SU-DHL-6 (cell line): ENCODE measurements at regions not wholly inside any gene's neighbourhood (a gene's known extent, or its start where the extent isn't known, plus 50 kb on each side); places are given as distances from the start of the nearest gene placed in this dataset.

ENCODE experiments used
- H2AFZ ChIP-seq: fragments of 200-600 bp; sonication (generic); 2 replicates; pipeline ENCODE4 v1.6.1; 2014; ENCODE audit warnings: low read depth, mild to moderate bottlenecking, moderate library complexity, mixed read lengths, antibody characterized with exemption, low read length; ENCODE audit not compliant: severe bottlenecking
- H3F3A ChIP-seq: fragments of 200-600 bp; shearing (Covaris generic); 2 replicates; pipeline ENCODE4 v1.6.0; 2016; ENCODE audit warnings: antibody characterized with exemption, mild to moderate bottlenecking; ENCODE audit not compliant: insufficient read depth
- H3K27ac ChIP-seq: fragments of 200-600 bp; sonication (generic); 2 replicates; pipeline ENCODE4 v1.5.1; 2016; ENCODE audit warnings: low read depth, mild to moderate bottlenecking, low read length, moderate library complexity, mixed read lengths
- H3K27me3 ChIP-seq: fragments of 200-600 bp; sonication (generic), shearing (Covaris generic); 2 replicates; pipeline ENCODE4 v1.6.0; 2014; ENCODE audit warnings: mild to moderate bottlenecking, low read length
- H3K36me3 ChIP-seq: fragments of 200-600 bp; sonication (generic); 2 replicates; pipeline ENCODE4 v1.6.1; 2014; ENCODE audit warnings: mild to moderate bottlenecking, low read length, mixed read lengths
- H3K4me2 ChIP-seq: fragments of 300-600, 200-600 bp; shearing (Covaris generic), sonication (generic); 2 replicates; pipeline ENCODE4 v1.6.0; 2014; ENCODE audit warnings: low read length, low read depth, mild to moderate bottlenecking; ENCODE audit not compliant: poor library complexity, severe bottlenecking
- H3K4me3 ChIP-seq: fragments of 200-600 bp; sonication (generic); 2 replicates; pipeline ENCODE4 v1.5.1; 2014; ENCODE audit warnings: antibody characterized with exemption, low read length, mild to moderate bottlenecking, mixed read lengths; ENCODE audit not compliant: insufficient read depth, poor library complexity, severe bottlenecking
- H3K79me2 ChIP-seq: fragments of 200-600 bp; sonication (generic); 2 replicates; pipeline ENCODE4 v1.6.1; 2014; ENCODE audit warnings: mild to moderate bottlenecking, low read length, moderate library complexity; ENCODE audit not compliant: insufficient read depth
- H3K9ac ChIP-seq: fragments of 200-600 bp; sonication (generic); 2 replicates; pipeline ENCODE4 v1.7.0; 2014; ENCODE audit warnings: mild to moderate bottlenecking, low read length
- H3K9me2 ChIP-seq: fragments of 200-600 bp; sonication (generic); replicated peaks from 2 replicates; pipeline ENCODE4 v1.6.1; 2014; ENCODE audit warnings: low read length; ENCODE audit not compliant: insufficient read depth
- H3K9me3 ChIP-seq: fragments of 200-600 bp; sonication (generic); 2 replicates; pipeline ENCODE4 v1.6.1; 2014; ENCODE audit warnings: low read length, mixed read lengths; ENCODE audit not compliant: insufficient read depth
- H4K20me1 ChIP-seq: fragments of 200-600 bp; sonication (generic); 2 replicates; pipeline ENCODE4 v1.6.1; 2014; ENCODE audit warnings: low read depth, mild to moderate bottlenecking, antibody characterized with exemption, low read length, moderate library complexity, mixed read lengths
- CTCF ChIP-seq: fragments of 200-600 bp; sonication (generic); IDR thresholded peaks from one replicate; pipeline ENCODE4 v1.5.1; 2017; ENCODE audit warnings: antibody characterized with exemption, mild to moderate bottlenecking, low read length, moderate library complexity; ENCODE audit not compliant: insufficient read depth, poor library complexity, severe bottlenecking
- EZH2phosphoT487 ChIP-seq: fragments of 200-600 bp; sonication (generic), shearing (Covaris generic); conservative IDR thresholded peaks from 2 replicates; pipeline ENCODE4 v1.6.1; 2018; ENCODE audit warnings: mild to moderate bottlenecking, antibody characterized with exemption, low read length, moderate library complexity, mixed read lengths

GRCh38 chr12:45543887-45544286, 185.6 kb upstream of the ARID2 start:
- peak overlapping the region; percentile 60 for H2AFZ ChIP-seq
- H4K20me1 ChIP-seq = no peaks in the 10 kb centered on the region
- no peaks in the 10 kb centered on the region for H3K9me3 ChIP-seq
- no peak overlapping the region for H3K27ac ChIP-seq
- no peaks in the 10 kb centered on the region for H3K9me2 ChIP-seq
- H3K9ac ChIP-seq = no peak overlapping the region
- H3K27me3 ChIP-seq = no peaks in the 10 kb centered on the region
- H3K79me2 ChIP-seq = no peaks in the 10 kb centered on the region
- no peaks in the 10 kb centered on the region for H3F3A ChIP-seq
- no peak overlapping the region for H3K4me3 ChIP-seq
- no peak overlapping the region for H3K4me2 ChIP-seq
- H3K36me3 ChIP-seq = no peaks in the 10 kb centered on the region
- no peak for TF ChIP-seq EZH2phosphoT487
- TF ChIP-seq CTCF = peak; percentile 72

- Histone ChIP-seq H3F3A (no peaks in the 10 kb centered on the region), H3K27ac (no peak overlapping the region), H2AFZ (no peak overlapping the region), H3K4me3 (no peak overlapping the region), H3K36me3 (no peaks in the 10 kb centered on the region), H3K79me2 (no peaks in the 10 kb centered on the region), H3K9me2 (no peaks in the 10 kb centered on the region), H3K4me2 (no peak overlapping the region), H3K9me3 (no peaks in the 10 kb centered on the region), H4K20me1 (no peaks in the 10 kb centered on the region), H3K27me3 (no peaks in the 10 kb centered on the region), H3K9ac (no peak overlapping the region)
- no peak for TF ChIP-seq EZH2phosphoT487
- TF ChIP-seq CTCF = no peak
Observed at GRCh38 chr12:45546545-45546944, 183.0 kb upstream of the ARID2 start.

GRCh38 chr12:45547132-45547531, 182.4 kb upstream of the ARID2 start:
- Histone ChIP-seq H4K20me1 (no peaks in the 10 kb centered on the region), H3K4me2 (no peak overlapping the region), H3K27me3 (no peaks in the 10 kb centered on the region), H3F3A (no peaks in the 10 kb centered on the region), H3K79me2 (no peaks in the 10 kb centered on the region), H3K9ac (no peak overlapping the region), H3K9me3 (no peaks in the 10 kb centered on the region), H2AFZ (no peak overlapping the region), H3K4me3 (no peak overlapping the region), H3K9me2 (no peaks in the 10 kb centered on the region), H3K36me3 (no peaks in the 10 kb centered on the region), H3K27ac (no peak overlapping the region)
- TF ChIP-seq EZH2phosphoT487 = no peak
- no peak for TF ChIP-seq CTCF

GRCh38 chr12:45547822-45548221, 181.7 kb upstream of the ARID2 start:
- Histone ChIP-seq H3F3A (no peaks in the 10 kb centered on the region), H3K4me3 (no peak overlapping the region), H3K79me2 (no peaks in the 10 kb centered on the region), H4K20me1 (no peaks in the 10 kb centered on the region), H3K9me3 (no peaks in the 10 kb centered on the region), H3K4me2 (no peak overlapping the region), H3K27ac (no peak overlapping the region), H2AFZ (no peak overlapping the region), H3K36me3 (no peaks in the 10 kb centered on the region), H3K9me2 (no peaks in the 10 kb centered on the region), H3K9ac (no peak overlapping the region), H3K27me3 (no peaks in the 10 kb centered on the region)
- TF ChIP-seq EZH2phosphoT487 = no peak
- TF ChIP-seq CTCF = peak; percentile 15
